ENCODE measurements at regions not wholly inside any gene's neighbourhood (a gene's known extent, or its start where the extent isn't known, plus 50 kb on each side); places are given as distances from the start of the nearest gene placed in this dataset.
"Not testable (repeated sequence)": the region's sequence is repeated elsewhere in the genome, so short reads cannot be mapped to it uniquely, and the experiment has no call there.

- TF ChIP-seq, protein P1, sequence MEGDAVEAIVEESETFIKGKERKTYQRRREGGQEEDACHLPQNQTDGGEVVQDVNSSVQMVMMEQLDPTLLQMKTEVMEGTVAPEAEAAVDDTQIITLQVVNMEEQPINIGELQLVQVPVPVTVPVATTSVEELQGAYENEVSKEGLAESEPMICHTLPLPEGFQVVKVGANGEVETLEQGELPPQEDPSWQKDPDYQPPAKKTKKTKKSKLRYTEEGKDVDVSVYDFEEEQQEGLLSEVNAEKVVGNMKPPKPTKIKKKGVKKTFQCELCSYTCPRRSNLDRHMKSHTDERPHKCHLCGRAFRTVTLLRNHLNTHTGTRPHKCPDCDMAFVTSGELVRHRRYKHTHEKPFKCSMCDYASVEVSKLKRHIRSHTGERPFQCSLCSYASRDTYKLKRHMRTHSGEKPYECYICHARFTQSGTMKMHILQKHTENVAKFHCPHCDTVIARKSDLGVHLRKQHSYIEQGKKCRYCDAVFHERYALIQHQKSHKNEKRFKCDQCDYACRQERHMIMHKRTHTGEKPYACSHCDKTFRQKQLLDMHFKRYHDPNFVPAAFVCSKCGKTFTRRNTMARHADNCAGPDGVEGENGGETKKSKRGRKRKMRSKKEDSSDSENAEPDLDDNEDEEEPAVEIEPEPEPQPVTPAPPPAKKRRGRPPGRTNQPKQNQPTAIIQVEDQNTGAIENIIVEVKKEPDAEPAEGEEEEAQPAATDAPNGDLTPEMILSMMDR (IDR thresholded peaks at IDR 0.05), result not testable (repeated sequence)
- TF ChIP-seq POLR2A (IDR thresholded peaks at IDR 0.05; ENCODE audit: low read depth); EP300 (IDR thresholded peaks at IDR 0.05): not testable (repeated sequence)
Measured at GRCh38 chr4:32939222-32939621, 2219.1 kb downstream of the PCDH7 start.
